Tibial nerve (tissue), 4 donors: ENCODE measurements at regions not wholly inside any gene's neighbourhood (a gene's known extent, or its start where the extent isn't known, plus 50 kb on each side); places are given as distances from the start of the nearest gene placed in this dataset.

ENCODE experiments used
- DNase-seq, 2 donors: peaks; one replicate each; pipeline ENCODE4 v3.0.0-alpha.2; 2019; ENCODE audit warnings: low spot score in 2 of 2
- H3K27ac ChIP-seq, 4 donors: fragments of 200-600 bp; sonication (generic) in 3 of 4; one replicate each; pipeline ENCODE4 v1.5.1; 2017 to 2019; ENCODE audit warnings: mild to moderate bottlenecking in 1 of 4
- H3K27me3 ChIP-seq, 2 donors: fragments of 200-600 bp; sonication (generic) in 1 of 2; one replicate each; pipeline versions ENCODE4 v1.5.1 to v1.6.0; 2017 to 2019
- H3K36me3 ChIP-seq, 3 donors: fragments of 200-600 bp; sonication (generic); one replicate each; pipeline ENCODE4 v1.5.1; 2018 to 2019
- H3K4me1 ChIP-seq, 4 donors: fragments of 200-600 bp; sonication (generic) in 3 of 4; one replicate each; pipeline ENCODE4 v1.5.1; 2017 to 2019
- H3K4me3 ChIP-seq, 4 donors: fragments of 200-600 bp; sonication (generic) in 3 of 4; one replicate each; pipeline ENCODE4 v1.5.1; 2017 to 2019; ENCODE audit warnings: mild to moderate bottlenecking in 1 of 4, moderate library complexity in 1 of 4
- H3K9me3 ChIP-seq, 4 donors: fragments of 200-600 bp; sonication (generic) in 3 of 4; one replicate each; pipeline ENCODE4 v1.5.1; 2017 to 2019
- EP300 ChIP-seq, 2 donors: sonication (generic); formaldehyde crosslinking; IDR thresholded peaks; one replicate each; pipeline ENCODE4 v1.6.1; 2017; ENCODE audit warnings: antibody characterized with exemption in 2 of 2, mild to moderate bottlenecking in 1 of 2
- POLR2A ChIP-seq, 2 donors: fragments of 450-650 bp; IDR thresholded peaks; one replicate each; pipeline ENCODE4 v1.6.1; 2017; ENCODE audit warnings: antibody characterized with exemption in 2 of 2, mild to moderate bottlenecking in 2 of 2, moderate library complexity in 2 of 2
- WGBS, 2 donors: methylation state at CpG; one replicate each; pipeline ENCODE4 v1.1.5; 2018; 5-methylcytosine and 5-hydroxymethylcytosine counted together
- TF ChIP-seq, protein P1 (sequence below), 5 experiments: fragments of 200-600 bp in 3 of 5; fragments of 450-650 bp in 2 of 5; sonication (generic) in 3 of 5; IDR thresholded peaks; one replicate each; pipeline ENCODE4 v1.5.1; 2016 to 2019; ENCODE audit warnings: antibody characterized with exemption in 5 of 5, mild to moderate bottlenecking in 3 of 5, moderate library complexity in 2 of 5

DNA sequence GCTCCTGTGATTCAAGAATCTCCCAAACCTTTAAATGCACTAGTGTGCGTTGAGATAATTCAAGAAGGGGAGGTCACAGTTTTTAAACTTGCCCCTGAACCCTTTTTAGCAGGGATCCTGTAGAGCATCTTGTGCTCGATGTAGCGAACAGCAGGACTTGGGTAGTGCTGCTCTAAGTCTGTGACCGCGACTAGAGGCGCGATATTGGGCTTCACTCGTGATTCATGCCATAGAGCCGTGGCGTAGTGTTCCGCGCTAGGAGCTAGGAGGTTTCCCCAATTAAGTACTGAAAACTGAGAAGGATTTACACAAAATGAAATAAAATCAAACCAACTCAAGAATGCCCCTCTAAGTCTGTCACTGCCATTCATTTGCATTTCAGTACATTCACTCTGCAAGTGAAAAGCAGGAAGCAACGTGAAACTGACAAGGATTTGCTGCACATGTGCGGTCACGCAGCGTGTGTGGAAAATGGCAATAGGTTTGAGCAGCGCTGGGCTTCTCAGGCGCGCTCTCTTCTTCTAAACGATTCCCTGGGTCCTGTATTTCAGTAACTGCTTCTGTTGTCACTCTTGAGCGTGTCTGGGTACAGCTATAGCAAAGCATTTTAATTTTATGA is 1135.9 kb upstream of the WWC1 start:
- Histone ChIP-seq H3K4me3 (no peak overlapping the region), H3K4me1 (no peaks in the 10 kb centered on the region), H3K36me3 (no peaks in the 10 kb centered on the region), H3K27ac (no peak overlapping the region), H3K27me3 (no peaks in the 10 kb centered on the region), H3K9me3 (no peaks in the 10 kb centered on the region)
- DNase-seq, result no peak
- WGBS, 2 donors, result 74 to 76% methylated on average over 21 of the region's 21 CpGs
- TF ChIP-seq EP300 (IDR thresholded peaks at IDR 0.05) (no peak), POLR2A (IDR thresholded peaks at IDR 0.05) (no peak)
- TF ChIP-seq, protein P1, sequence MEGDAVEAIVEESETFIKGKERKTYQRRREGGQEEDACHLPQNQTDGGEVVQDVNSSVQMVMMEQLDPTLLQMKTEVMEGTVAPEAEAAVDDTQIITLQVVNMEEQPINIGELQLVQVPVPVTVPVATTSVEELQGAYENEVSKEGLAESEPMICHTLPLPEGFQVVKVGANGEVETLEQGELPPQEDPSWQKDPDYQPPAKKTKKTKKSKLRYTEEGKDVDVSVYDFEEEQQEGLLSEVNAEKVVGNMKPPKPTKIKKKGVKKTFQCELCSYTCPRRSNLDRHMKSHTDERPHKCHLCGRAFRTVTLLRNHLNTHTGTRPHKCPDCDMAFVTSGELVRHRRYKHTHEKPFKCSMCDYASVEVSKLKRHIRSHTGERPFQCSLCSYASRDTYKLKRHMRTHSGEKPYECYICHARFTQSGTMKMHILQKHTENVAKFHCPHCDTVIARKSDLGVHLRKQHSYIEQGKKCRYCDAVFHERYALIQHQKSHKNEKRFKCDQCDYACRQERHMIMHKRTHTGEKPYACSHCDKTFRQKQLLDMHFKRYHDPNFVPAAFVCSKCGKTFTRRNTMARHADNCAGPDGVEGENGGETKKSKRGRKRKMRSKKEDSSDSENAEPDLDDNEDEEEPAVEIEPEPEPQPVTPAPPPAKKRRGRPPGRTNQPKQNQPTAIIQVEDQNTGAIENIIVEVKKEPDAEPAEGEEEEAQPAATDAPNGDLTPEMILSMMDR (IDR thresholded peaks at IDR 0.05), result no peak

DNA sequence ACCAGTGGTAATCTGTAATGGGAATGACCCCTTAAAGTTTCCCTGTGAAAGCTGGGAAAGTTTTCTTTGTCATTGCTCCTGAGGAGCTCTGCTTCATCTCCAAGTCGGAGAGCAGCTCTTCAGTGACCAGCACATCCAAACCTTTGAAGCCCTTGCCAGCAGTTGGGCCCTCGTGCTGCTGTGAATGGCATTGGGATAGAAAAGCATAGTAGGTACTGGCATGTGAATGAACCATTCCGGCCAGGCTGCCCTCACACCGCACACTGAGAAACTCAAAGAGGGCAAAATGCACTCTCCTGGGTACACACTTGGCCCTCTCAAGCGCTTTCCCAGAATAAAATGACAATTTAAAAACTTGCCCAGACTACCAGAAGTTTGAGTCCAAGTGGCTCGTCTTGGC is 1135.0 kb upstream of the WWC1 start:
- Histone ChIP-seq H3K4me1 (no peaks in the 10 kb centered on the region), H3K4me3 (no peak overlapping the region), H3K9me3 (no peaks in the 10 kb centered on the region), H3K27me3 (no peaks in the 10 kb centered on the region), H3K36me3 (no peaks in the 10 kb centered on the region), H3K27ac (no peak overlapping the region)
- TF ChIP-seq EP300 (IDR thresholded peaks at IDR 0.05), result no peak
- no peak for TF ChIP-seq POLR2A (IDR thresholded peaks at IDR 0.05)
- TF ChIP-seq, protein P1 (IDR thresholded peaks at IDR 0.05), result no peak
- DNase-seq, result no peak
- 87 to 90% methylated on average over 6 of the region's 6 CpGs for WGBS, 2 donors

DNA sequence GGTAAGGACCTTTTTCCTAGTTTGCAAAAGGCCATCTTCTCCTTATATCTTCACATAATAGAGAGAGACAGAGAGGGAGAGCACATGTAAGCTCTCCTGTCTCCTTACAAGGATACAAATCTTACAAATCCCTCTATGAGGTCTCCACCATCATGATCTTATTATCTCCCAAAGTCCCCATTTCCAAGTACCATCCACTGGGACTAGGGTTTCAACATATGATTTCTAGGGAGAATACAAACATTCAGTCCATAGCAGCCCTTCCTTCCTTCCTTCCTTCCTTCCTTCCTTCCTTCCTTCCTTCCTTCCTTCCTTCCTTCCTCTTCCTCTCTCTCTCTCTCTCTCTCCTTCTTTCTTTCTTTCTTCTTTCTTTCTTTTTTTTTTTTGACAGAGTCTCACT is 1132.9 kb upstream of the WWC1 start:
- Histone ChIP-seq H3K9me3 (no peaks in the 10 kb centered on the region), H3K27ac (no peak overlapping the region), H3K27me3 (no peaks in the 10 kb centered on the region), H3K4me1 (no peaks in the 10 kb centered on the region), H3K4me3 (no peak overlapping the region), H3K36me3 (no peaks in the 10 kb centered on the region)
- no peak for DNase-seq
- TF ChIP-seq EP300 (IDR thresholded peaks at IDR 0.05), result no peak
- TF ChIP-seq, protein P1 (IDR thresholded peaks at IDR 0.05), result no peak

DNA sequence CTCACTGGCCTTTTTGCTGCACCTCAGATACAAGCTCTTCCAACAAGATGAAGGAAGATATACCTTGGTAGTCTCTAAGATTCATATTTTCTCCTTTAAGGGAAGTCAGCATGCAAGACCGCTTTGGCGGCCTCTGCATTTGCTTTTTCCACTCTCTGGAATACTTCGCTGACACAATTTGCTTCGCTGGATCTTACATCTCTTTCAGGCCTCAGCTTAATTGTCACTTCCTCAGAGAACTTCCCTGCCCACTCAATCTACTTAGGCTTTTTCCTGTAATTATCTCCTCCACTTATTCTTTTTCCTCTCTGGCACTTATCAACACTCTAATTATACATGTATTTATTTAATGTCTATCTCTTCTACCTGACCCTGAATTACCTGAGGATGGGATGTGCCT is 1131.1 kb upstream of the WWC1 start:
- no peaks in the 10 kb centered on the region for H3K27me3 ChIP-seq
- no peaks in the 10 kb centered on the region for H3K4me1 ChIP-seq
- no peak for DNase-seq
- 85 to 88% methylated on average over 4 of the region's 4 CpGs for WGBS, 2 donors
- no peak overlapping the region for H3K4me3 ChIP-seq
- no peak overlapping the region for H3K27ac ChIP-seq
- TF ChIP-seq EP300 (IDR thresholded peaks at IDR 0.05) (no peak), POLR2A (IDR thresholded peaks at IDR 0.05) (no peak)
- TF ChIP-seq, protein P1 (IDR thresholded peaks at IDR 0.05), result no peak
- H3K36me3 ChIP-seq, result no peaks in the 10 kb centered on the region
- H3K9me3 ChIP-seq, result no peaks in the 10 kb centered on the region

DNA sequence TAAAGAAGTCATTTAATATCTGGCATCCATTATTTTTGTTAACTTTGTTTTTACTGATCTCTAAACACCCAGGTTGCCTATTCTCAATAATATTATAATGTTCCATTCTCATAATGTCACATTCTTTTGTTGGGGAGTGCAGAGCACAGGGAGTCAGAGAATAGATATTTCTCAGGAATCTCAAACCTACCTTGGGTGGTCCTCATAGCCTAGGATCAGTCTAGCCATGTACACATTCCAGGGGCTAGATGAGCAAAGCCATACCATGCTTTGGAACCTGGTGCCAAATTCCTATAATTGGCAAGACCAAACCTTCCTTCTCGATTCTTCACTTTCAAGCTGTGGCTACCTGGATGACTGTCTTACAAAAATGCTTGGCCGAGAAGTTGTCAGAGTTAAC is 1124.7 kb upstream of the WWC1 start:
- Histone ChIP-seq H3K4me3 (no peak overlapping the region), H3K4me1 (no peaks in the 10 kb centered on the region), H3K9me3 (no peaks in the 10 kb centered on the region), H3K36me3 (no peaks in the 10 kb centered on the region), H3K27ac (no peak overlapping the region), H3K27me3 (no peaks in the 10 kb centered on the region)
- WGBS, 2 donors, result 84 to 85% methylated on average over 2 of the region's 2 CpGs
- TF ChIP-seq EP300 (IDR thresholded peaks at IDR 0.05) (no peak), POLR2A (IDR thresholded peaks at IDR 0.05) (no peak)
- TF ChIP-seq, protein P1 (IDR thresholded peaks at IDR 0.05), result no peak
- DNase-seq, result no peak
